Skin epidermis (tissue), 12 donors: ENCODE measurements at regions not wholly inside any gene's neighbourhood (a gene's known extent, or its start where the extent isn't known, plus 50 kb on each side); places are given as distances from the start of the nearest gene placed in this dataset.
A peak's percentile ranks its signal among the peaks of the same experiment; 100 is the strongest.
"Not testable (repeated sequence)": the region's sequence is repeated elsewhere in the genome, so short reads cannot be mapped to it uniquely, and the experiment has no call there.

Experiments used
- H3K27ac ChIP-seq, 21 experiments: fragments of 200-600 bp; sonication (generic) in 11 of 21; one replicate each; pipeline ENCODE4 v1.5.0; 2020; ENCODE audit warnings: mild to moderate bottlenecking in 3 of 21, inconsistent platforms in 2 of 21, moderate library complexity in 2 of 21
- H3K4me3 ChIP-seq, 7 experiments: fragments of 200-600 bp; sonication (generic) in 2 of 7; one replicate each; pipeline ENCODE4 v1.5.0; 2020; ENCODE audit warnings: inconsistent platforms in 2 of 7, mild to moderate bottlenecking in 2 of 7, moderate library complexity in 1 of 7

- Histone ChIP-seq H3K27ac (no peak overlapping the region), H3K4me3 (no peak overlapping the region)
Measured at GRCh38 chr3:5035113-5035512, 55.9 kb downstream of the BHLHE40 start.

DNA sequence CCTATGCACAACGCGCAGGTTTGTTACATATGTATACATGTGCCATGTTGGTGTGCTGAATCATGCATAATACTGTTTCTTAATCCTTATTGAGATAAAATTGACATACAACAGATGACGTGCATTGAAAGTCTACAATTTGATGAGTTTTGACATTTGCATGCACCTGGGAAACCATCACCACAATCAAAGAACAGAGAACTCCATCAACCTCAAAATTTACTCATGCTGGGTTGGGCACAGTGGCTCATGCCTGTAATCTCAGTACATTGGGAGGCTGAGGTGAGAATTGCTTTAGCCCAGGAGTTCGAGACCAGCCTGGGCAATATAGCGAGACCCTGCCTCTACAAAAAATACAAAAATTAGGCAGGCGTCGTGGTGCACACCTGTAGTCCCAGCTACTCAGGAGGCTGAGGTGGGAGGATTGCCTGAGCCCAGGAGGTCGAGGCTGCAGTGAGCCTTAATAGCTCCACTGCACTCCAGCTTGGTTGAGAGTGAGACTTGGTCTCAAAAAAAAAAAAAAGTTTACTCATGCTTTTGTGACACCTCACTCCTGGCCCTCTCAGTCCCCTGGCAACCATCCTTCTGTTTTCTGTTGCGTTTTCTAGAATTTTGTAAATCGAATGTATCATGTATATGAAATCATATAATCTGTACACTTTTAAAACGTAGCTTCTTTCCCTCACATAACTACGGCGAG is 56.6 kb downstream of the BHLHE40 start:
- H3K4me3 ChIP-seq: no peak overlapping the region
- no peak overlapping the region for H3K27ac ChIP-seq

DNA sequence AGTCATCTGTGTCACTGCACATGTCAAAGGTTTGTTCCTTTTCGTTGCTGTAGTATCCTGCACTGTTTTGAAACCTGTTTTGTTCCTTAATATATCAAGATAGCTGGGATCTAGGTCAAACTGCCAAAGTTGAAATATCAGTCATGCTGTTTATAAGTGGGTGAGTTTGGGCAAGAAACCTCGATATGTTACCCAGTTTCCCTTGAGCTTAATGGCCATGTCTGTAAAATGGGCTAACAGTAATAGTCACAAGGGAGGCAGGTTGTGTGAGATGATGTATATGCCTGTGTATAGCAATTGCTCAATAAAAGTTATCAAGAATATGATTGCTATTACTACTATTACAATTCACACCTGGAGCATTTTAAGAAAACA is 57.1 kb downstream of the BHLHE40 start:
- Histone ChIP-seq H3K4me3 (no peak overlapping the region), H3K27ac (no peak overlapping the region)

DNA sequence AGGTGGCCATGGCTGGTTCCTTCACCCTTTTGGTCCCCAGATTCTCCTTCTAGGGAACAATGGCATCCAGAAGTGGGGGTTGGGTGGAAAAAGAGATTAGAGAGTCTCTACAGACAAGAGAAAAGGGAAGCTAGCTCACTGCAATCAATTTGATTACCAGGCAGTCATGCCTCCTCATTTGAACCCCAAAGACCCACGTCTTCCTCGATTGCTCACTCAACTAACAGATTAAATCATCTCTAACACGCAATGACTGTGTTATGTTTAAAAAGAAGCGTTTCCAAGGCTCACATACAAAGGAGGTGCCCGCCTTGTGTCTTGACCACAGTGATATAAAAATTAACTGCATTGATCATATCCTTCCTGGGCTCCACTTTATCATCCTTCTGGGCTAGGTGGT is 57.6 kb downstream of the BHLHE40 start:
- Histone ChIP-seq H3K27ac (no peak overlapping the region), H3K4me3 (no peak overlapping the region)

DNA sequence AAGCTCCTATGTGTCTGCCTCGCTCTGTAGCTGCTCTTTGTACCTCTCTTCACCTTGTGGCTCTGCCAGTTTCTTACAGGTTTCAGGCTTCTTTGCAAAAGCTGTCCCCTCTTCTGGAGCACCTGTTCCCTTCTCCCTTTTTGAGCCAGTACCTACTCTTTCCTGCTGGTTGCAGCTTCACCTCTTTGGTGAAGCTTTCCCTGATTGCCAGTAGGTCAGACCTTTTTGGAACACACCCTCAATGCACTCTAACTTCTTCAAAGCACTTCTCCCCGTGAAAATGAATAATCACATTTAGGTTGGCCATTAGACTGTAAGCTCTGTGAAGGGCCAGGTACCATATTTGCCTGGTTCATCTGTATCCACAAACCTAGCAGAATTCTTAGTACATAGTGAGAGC is 60.3 kb downstream of the BHLHE40 start:
- H3K4me3 ChIP-seq: no peak overlapping the region
- H3K27ac ChIP-seq: no peak overlapping the region

- Histone ChIP-seq H3K27ac (no peak overlapping the region), H3K4me3 (no peak overlapping the region)
Measured at GRCh38 chr3:5041315-5041714, 62.1 kb downstream of the BHLHE40 start.

DNA sequence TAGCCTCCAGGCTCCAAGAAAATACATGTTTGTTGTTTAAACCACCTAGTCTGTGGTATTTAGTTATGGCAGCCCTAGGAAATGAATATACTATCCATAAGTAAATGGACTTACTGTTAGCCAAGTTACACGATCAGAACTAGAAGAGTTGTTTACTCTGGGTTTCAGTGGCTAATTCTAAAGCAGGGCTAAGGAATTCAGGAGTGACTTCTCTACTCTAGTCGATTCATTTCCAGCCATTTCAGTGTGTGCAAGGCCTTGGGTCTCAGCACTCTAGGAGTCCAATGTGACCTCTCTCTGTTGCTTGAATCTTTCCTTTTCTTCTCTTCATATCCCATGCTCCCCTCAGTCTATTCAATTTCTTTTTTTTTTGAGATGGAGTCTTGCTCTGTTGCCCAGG is 66.7 kb downstream of the BHLHE40 start:
- no peak overlapping the region for H3K27ac ChIP-seq
- no peak overlapping the region for H3K4me3 ChIP-seq

- no peak overlapping the region for H3K4me3 ChIP-seq
Measured at GRCh38 chr3:5047764-5048419, 68.7 kb downstream of the BHLHE40 start.

DNA sequence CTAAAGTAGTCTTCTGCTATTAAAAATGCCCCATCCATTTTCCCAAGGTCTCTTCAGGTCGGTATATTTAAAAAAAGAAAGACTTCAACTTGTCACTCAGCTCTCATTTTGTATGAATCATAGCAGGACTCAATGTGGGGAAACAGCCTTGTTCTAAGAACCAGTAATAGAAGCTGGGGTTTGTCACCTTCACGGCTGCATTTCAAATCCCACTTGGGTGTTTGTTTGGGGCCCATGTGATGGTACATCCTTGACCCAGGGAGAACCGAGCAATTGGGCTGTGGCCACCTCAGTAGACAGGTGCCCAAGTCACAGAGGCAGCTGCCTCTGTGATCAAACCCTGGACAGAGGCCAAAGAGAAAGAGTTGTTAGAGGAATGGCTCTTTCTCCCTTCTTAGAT is 70.3 kb upstream of the ARL8B start:
- no peak overlapping the region for H3K27ac ChIP-seq
- no peak overlapping the region for H3K4me3 ChIP-seq

More at GRCh38 chr3:5047764-5048419, 68.7 kb downstream of the BHLHE40 start:
- no peak overlapping the region for H3K27ac ChIP-seq

DNA sequence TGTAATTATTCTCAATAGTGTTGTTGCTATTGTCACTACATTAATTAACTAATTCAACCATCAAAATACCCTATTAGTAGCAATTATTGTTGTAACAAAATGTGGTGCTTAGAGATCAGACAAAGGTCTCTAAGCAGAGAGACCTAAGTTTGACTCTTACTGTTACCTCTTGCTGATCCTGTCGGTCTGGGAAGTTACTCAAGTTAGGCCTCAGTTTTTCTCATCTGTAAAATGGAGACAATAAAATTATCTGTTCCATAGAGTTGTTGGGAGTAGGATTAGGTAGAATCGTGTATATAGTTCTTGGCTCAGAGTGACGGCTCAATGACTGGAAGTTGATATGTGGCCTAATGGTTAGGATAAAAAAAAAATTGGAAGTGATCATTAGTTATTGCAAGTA is 69.8 kb upstream of the ARL8B start:
- no peak overlapping the region for H3K4me3 ChIP-seq
- H3K27ac ChIP-seq: peak overlapping the region in 8 of 21 experiments; percentile 39 to 75 (median 58)

GRCh38 chr3:5053021-5053831 is 68.9 kb upstream of the ARL8B start:
- H3K27ac ChIP-seq: peak overlapping the region in 16 of 21 experiments; percentile 7 to 75 (median 42)
- no peak overlapping the region for H3K4me3 ChIP-seq

DNA sequence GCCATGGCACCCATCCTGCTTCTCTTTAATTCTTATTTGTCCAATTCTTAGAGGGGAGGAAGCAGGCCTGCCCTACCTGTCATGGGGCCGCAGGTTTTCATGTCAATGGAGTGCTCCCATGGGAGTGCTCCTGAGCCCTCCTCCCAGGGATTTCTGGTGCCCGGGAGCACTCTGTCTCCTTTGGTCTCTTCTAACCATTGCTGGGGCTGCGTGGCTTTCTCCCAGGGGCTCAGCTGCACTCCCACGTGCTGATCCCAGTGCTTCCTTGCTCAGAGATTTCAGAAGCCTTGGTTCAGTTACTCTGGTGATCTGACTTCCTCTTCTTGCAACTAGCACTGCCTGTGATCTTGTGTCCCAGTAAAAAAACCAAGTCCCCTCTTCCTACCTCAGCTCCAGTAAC is 68.0 kb upstream of the ARL8B start:
- Histone ChIP-seq H3K27ac (peak overlapping the region in 11 of 21 experiments; percentile 5 to 75 (median 43)), H3K4me3 (no peak overlapping the region)

GRCh38 chr3:5054579-5054978 is 67.5 kb upstream of the ARL8B start:
- H3K27ac ChIP-seq: peak overlapping the region in 4 of 21 experiments; percentile 27 to 67 (median 46)
- H3K4me3 ChIP-seq: not testable (repeated sequence)

DNA sequence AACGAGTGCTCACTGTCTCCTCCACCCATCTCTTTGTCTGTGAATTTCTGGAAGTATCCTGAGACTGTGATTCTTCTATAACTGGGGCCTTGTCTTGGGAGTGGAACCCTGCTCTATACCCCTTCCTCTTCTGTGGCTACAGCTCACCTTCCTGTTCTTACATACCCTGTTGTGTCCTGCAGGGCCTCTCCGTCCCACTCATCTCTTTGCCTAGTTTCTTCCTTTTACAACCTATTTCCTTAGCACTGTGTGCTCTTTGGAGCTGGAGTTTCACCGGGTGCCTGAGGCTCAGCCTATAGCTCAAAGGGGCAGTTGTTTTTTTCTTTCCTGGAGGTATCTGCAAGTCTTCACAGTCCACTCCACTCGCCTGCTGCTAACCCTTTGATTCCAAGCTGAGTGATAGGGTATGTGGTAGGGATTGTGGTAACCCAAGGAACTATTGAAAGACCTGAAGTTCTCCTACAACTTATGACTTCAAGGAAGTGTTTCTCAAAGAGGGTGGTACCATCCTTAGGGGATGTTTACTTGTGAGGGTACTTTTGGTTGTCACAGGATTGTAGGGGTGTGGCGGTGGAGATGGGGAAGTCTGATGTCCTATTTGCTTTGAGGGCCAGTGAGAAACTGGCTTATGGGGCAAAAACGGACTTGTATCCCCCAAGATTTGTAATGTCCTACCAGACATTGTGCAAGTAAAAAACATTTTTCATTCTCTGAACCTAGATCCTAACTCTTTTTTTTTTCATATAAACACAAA is 66.6 kb upstream of the ARL8B start:
- Histone ChIP-seq H3K4me3 (no peak overlapping the region), H3K27ac (peak overlapping the region in 8 of 21 experiments; percentile 3 to 67 (median 29))

DNA sequence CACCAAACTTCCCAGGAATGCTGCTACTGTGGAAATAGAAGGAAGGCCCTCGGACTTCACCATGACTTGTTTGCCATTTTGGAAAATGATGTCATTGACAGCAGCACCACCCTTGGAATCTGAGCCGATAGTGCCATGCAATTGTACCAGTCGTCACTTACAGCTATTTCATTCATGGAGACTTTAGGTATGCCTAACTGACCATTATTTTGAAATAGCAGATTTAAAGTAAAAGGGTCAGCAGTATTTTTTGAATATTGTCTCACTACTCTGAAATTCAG is 66.0 kb upstream of the ARL8B start:
- H3K27ac ChIP-seq: peak overlapping the region in 4 of 21 experiments; percentile 23 to 67 (median 46)

GRCh38 chr3:5057272-5057671 is 64.8 kb upstream of the ARL8B start:
- peak overlapping the region in 2 of 21 experiments; percentile 47 to 53 for H3K27ac ChIP-seq
- H3K4me3 ChIP-seq: no peak overlapping the region

More for the DNA sequence above, 66.0 kb upstream of the ARL8B start:
- no peak overlapping the region for H3K4me3 ChIP-seq

DNA sequence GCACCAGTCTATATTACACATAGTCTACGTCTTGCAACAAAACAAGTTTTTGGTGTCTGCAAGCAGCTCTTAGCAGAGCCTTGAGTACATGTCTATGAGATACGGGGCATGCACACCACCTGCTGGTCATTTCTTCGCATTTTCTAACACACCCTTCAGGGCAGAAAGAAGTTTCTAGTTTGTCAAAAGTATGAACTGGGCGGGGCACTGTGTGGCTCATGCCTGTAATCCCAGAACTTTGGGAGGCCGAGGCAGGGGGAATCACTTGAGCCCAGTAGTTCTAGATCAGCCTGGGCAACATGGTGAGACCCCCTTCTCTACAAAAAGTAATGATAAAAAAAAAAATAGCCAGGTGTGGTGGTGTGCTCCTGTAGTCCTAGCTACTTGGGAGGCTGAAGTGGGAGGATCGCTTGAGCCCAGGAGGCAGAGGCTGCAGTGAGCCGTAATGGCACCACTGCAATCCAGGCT is 64.2 kb upstream of the ARL8B start:
- no peak overlapping the region for H3K4me3 ChIP-seq

GRCh38 chr3:5058471-5058951 is 63.6 kb upstream of the ARL8B start:
- peak overlapping the region in 8 of 21 experiments; percentile 27 to 74 (median 62) for H3K27ac ChIP-seq
- H3K4me3 ChIP-seq: no peak overlapping the region

More for the DNA sequence above, 64.2 kb upstream of the ARL8B start:
- peak overlapping the region in 13 of 21 experiments; percentile 27 to 74 (median 53) for H3K27ac ChIP-seq

DNA sequence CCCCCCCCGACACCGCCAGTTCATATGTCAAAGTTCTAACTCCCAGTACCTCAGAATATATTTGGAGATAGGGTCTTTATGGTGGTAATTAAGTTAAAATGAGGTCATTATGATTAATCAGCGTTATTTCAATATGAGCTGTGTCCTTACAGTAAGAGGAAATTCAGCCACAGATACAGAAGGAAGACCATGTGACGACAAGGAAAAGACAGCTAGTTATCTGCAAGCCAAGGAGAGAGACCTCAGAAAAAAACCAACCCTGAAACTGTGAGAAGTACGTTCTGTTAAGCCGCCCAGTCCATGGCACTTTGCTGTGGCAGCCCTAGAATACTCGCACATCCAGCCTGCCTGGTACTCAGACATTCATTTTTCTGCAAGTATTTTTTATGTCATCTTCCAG is 62.3 kb upstream of the ARL8B start:
- Histone ChIP-seq H3K4me3 (no peak overlapping the region), H3K27ac (no peak overlapping the region)

- Histone ChIP-seq H3K4me3 (no peak overlapping the region), H3K27ac (no peak overlapping the region)
Measured at GRCh38 chr3:5061218-5061569, 60.9 kb upstream of the ARL8B start.
